ENCODE measurements at regions not wholly inside any gene's neighbourhood (a gene's known extent, or its start where the extent isn't known, plus 50 kb on each side); places are given as distances from the start of the nearest gene placed in this dataset.

DNA sequence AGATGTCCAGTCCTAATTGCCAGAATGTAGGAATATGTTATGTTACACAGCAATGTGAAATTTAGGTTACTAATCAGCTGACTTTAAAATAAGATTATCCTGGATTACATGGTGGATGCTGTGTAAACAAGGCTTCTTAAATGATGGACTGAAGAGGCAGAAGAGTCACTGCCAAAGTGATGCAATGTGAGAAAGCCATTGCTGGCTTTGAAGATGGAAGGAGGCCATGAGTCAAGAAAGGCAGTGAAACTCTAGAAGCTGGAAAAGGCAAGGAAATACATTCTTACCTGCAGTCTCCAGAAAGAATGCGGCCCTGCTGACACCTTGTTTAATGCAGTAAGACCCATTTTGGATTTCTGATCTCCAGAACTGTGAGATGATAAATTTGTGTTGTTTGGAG, 179.1 kb upstream of the ZPLD1 start:
- Histone ChIP-seq H3K36me3 (ENCODE audit: control insufficient read depth in 4 of 4, insufficient read depth in 4 of 4, low read length in 4 of 4) (no peaks in the 10 kb centered on the region), H3K27ac (ENCODE audit: low read depth in 1 of 2, low read length in 1 of 2) (no peak overlapping the region), H3K9me3 (ENCODE audit: control insufficient read depth in 4 of 4, insufficient read depth in 3 of 4, low read length in 3 of 4) (no peaks in the 10 kb centered on the region), H3K27me3 (ENCODE audit: control insufficient read depth in 3 of 3, insufficient read depth in 3 of 3, low read length in 2 of 3) (no peaks in the 10 kb centered on the region), H3K9ac (ENCODE audit: insufficient read depth in 1 of 2, low read length in 2 of 2) (no peak overlapping the region), H3K4me1 (ENCODE audit: control insufficient read depth in 5 of 5, insufficient read depth in 5 of 5, low read length in 5 of 5) (no peaks in the 10 kb centered on the region), H3K4me3 (no peak overlapping the region)
- ATAC-seq (ENCODE audit: insufficient read depth, low FRiP score) (no peak), DNase-seq (no peak)
- WGBS, 2 donors: 96 to 97% methylated on average over 1 of the region's 1 CpG
- TF ChIP-seq, protein P1, sequence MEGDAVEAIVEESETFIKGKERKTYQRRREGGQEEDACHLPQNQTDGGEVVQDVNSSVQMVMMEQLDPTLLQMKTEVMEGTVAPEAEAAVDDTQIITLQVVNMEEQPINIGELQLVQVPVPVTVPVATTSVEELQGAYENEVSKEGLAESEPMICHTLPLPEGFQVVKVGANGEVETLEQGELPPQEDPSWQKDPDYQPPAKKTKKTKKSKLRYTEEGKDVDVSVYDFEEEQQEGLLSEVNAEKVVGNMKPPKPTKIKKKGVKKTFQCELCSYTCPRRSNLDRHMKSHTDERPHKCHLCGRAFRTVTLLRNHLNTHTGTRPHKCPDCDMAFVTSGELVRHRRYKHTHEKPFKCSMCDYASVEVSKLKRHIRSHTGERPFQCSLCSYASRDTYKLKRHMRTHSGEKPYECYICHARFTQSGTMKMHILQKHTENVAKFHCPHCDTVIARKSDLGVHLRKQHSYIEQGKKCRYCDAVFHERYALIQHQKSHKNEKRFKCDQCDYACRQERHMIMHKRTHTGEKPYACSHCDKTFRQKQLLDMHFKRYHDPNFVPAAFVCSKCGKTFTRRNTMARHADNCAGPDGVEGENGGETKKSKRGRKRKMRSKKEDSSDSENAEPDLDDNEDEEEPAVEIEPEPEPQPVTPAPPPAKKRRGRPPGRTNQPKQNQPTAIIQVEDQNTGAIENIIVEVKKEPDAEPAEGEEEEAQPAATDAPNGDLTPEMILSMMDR (IDR thresholded peaks at IDR 0.05; ENCODE audit: control extremely low read depth, extremely low read depth): no peak

DNA sequence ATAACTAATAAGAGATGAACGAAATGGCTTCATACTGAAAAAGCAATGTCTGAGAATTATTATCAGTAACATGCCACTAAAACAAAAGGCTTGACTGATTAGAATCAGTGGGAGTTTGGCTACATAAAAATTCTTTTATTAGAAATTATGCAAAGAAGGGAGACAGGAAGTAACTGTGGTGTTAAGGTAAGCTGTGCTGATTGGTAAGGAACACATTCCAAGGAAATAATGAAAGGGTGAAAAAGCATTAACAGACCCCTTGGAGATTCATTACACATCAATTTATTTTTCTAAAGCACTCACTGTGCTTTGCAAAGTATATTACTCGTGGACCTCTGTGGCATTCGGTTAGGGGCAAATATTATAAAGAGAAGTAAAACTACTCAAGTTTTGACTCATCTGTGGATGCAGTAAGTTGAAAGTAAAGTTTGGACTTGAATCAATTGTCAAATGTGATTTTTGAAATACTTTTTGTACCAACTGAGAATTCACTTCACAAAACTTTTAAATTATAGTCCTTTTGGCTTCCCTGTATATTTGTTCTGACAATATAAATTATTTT, 176.1 kb upstream of the ZPLD1 start:
- no peak for ATAC-seq (ENCODE audit: insufficient read depth, low FRiP score)
- TF ChIP-seq, protein P1 (IDR thresholded peaks at IDR 0.05; ENCODE audit: control extremely low read depth, extremely low read depth): no peak
- 64 to 79% methylated on average over 3 of the region's 3 CpGs for WGBS, 2 donors

DNA sequence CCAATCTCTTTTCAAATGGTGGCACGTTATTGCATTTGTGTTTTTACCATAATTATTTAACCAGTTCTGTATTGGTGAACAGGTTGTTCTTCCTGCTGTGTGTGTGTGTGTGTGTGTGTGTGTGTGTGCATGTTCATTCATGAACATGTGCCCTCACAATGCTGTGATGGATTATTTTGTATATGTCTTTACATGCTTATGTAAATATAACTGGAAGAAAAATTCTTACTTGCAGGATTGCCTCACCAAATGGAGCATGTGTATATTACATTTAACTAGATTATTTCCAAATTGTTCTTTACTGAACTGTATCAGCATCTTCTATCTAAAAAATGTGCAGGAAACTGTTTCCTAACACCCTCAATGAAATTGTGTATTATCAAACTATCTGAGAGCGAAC, 175.2 kb upstream of the ZPLD1 start:
- H3K4me1 ChIP-seq (ENCODE audit: control insufficient read depth in 5 of 5, insufficient read depth in 5 of 5, low read length in 5 of 5): no peaks in the 10 kb centered on the region
- no peak for DNase-seq
- TF ChIP-seq, protein P1 (IDR thresholded peaks at IDR 0.05; ENCODE audit: control extremely low read depth, extremely low read depth): no peak
- no peak for ATAC-seq (ENCODE audit: insufficient read depth, low FRiP score)
- H3K27ac ChIP-seq (ENCODE audit: low read depth in 1 of 2, low read length in 1 of 2): no peak overlapping the region
- H3K9me3 ChIP-seq (ENCODE audit: control insufficient read depth in 4 of 4, insufficient read depth in 3 of 4, low read length in 3 of 4): no peaks in the 10 kb centered on the region
- no peak overlapping the region for H3K4me3 ChIP-seq
- no peaks in the 10 kb centered on the region for H3K36me3 ChIP-seq (ENCODE audit: control insufficient read depth in 4 of 4, insufficient read depth in 4 of 4, low read length in 4 of 4)
- H3K9ac ChIP-seq (ENCODE audit: insufficient read depth in 1 of 2, low read length in 2 of 2): no peak overlapping the region
- WGBS, 2 donors: 55 to 84% methylated on average over 2 of the region's 2 CpGs
- no peaks in the 10 kb centered on the region for H3K27me3 ChIP-seq (ENCODE audit: control insufficient read depth in 3 of 3, insufficient read depth in 3 of 3, low read length in 2 of 3)

More for the DNA sequence above, 176.1 kb upstream of the ZPLD1 start:
- no peak overlapping the region for H3K9ac ChIP-seq (ENCODE audit: insufficient read depth in 1 of 2, low read length in 2 of 2)
- no peaks in the 10 kb centered on the region for H3K4me1 ChIP-seq (ENCODE audit: control insufficient read depth in 5 of 5, insufficient read depth in 5 of 5, low read length in 5 of 5)
- no peaks in the 10 kb centered on the region for H3K9me3 ChIP-seq (ENCODE audit: control insufficient read depth in 4 of 4, insufficient read depth in 3 of 4, low read length in 3 of 4)
- no peak overlapping the region for H3K27ac ChIP-seq (ENCODE audit: low read depth in 1 of 2, low read length in 1 of 2)
- no peak for DNase-seq
- H3K4me3 ChIP-seq: no peak overlapping the region
- H3K27me3 ChIP-seq (ENCODE audit: control insufficient read depth in 3 of 3, insufficient read depth in 3 of 3, low read length in 2 of 3): no peaks in the 10 kb centered on the region
- H3K36me3 ChIP-seq (ENCODE audit: control insufficient read depth in 4 of 4, insufficient read depth in 4 of 4, low read length in 4 of 4): no peaks in the 10 kb centered on the region

DNA sequence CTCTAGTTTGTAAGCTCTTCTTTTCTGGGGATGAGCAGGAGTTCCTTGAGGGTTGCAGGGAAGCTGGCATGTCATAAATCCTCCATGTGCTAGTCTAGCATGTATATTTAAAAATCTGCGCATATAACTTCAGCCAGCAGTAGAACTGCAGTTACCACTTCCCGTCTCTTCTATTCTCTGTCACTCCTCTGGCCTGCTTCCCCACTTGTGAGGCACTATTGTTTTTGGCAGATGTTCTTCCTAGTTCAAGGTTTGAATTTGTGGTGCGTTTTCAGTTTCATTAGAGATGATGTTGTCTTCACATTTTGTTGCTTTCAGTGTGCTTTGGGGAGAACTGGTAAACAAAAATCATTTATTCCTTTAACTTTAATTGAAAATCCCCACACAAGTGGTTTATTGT, 169.1 kb upstream of the ZPLD1 start:
- Histone ChIP-seq H3K9ac (ENCODE audit: insufficient read depth in 1 of 2, low read length in 2 of 2) (no peak overlapping the region), H3K9me3 (ENCODE audit: control insufficient read depth in 4 of 4, insufficient read depth in 3 of 4, low read length in 3 of 4) (no peaks in the 10 kb centered on the region), H3K27ac (ENCODE audit: low read depth in 1 of 2, low read length in 1 of 2) (no peak overlapping the region), H3K36me3 (ENCODE audit: control insufficient read depth in 4 of 4, insufficient read depth in 4 of 4, low read length in 4 of 4) (no peaks in the 10 kb centered on the region), H3K27me3 (ENCODE audit: control insufficient read depth in 3 of 3, insufficient read depth in 3 of 3, low read length in 2 of 3) (no peaks in the 10 kb centered on the region), H3K4me1 (ENCODE audit: control insufficient read depth in 5 of 5, insufficient read depth in 5 of 5, low read length in 5 of 5) (no peaks in the 10 kb centered on the region), H3K4me3 (no peak overlapping the region)
- DNase-seq (no peak), ATAC-seq (ENCODE audit: insufficient read depth, low FRiP score) (no peak)
- WGBS, 2 donors: 69 to 70% methylated on average over 3 of the region's 3 CpGs
- TF ChIP-seq, protein P1 (IDR thresholded peaks at IDR 0.05; ENCODE audit: control extremely low read depth, extremely low read depth): no peak

Measured in lung (tissue), 11 donors.